GM23338 (cell line): ENCODE measurements at regions not wholly inside any gene's neighbourhood (a gene's known extent, or its start where the extent isn't known, plus 50 kb on each side); places are given as distances from the start of the nearest gene placed in this dataset. TPM values are rescaled to one million over a fixed set of nuclear protein-coding genes. Genes with fewer than 3 reads are reported as not detected.

Source experiments
- EZH2 ChIP-seq: fragments of 200-600 bp; sonication (generic); IDR thresholded peaks from one replicate; pipeline ENCODE4 v1.8.0; 2017; ENCODE audit warnings: antibody characterized with exemption, mild to moderate bottlenecking, low read depth; ENCODE audit not compliant: unreplicated experiment
- EZH2phosphoT487 ChIP-seq: fragments of 200-600 bp; sonication (generic); IDR thresholded peaks from one replicate; pipeline ENCODE4 v1.8.1; 2018; ENCODE audit warnings: antibody characterized with exemption; ENCODE audit not compliant: unreplicated experiment
- JUNB ChIP-seq: IDR thresholded peaks from one replicate; pipeline ENCODE4 v1.6.1; 2016; ENCODE audit warnings: antibody characterized with exemption; ENCODE audit not compliant: unreplicated experiment
- NANOG ChIP-seq: IDR thresholded peaks from 2 replicates; pipeline ENCODE4 v1.6.1; 2016; ENCODE audit warnings: antibody characterized with exemption, borderline replicate concordance
- ZNF114 ChIP-seq: fragments of 250-450 bp; sonication (Bioruptor Pico); IDR thresholded peaks from 2 replicates; pipeline ENCODE4 v1.5.0; 2020; ENCODE audit warnings: mild to moderate bottlenecking, moderate library complexity
- small RNA-seq: library from RNA; depleted of rRNA; stranded (forward); fragments of <200 nt; gene quantifications from one replicate; pipeline ENCODE3, GENCODE V24; 2014; ENCODE audit warnings: low replicate concordance
- TF ChIP-seq, protein P1 (sequence below): IDR thresholded peaks from one replicate; pipeline ENCODE4 v1.6.1; 2018; ENCODE audit warnings: antibody characterized with exemption; ENCODE audit not compliant: unreplicated experiment

DNA sequence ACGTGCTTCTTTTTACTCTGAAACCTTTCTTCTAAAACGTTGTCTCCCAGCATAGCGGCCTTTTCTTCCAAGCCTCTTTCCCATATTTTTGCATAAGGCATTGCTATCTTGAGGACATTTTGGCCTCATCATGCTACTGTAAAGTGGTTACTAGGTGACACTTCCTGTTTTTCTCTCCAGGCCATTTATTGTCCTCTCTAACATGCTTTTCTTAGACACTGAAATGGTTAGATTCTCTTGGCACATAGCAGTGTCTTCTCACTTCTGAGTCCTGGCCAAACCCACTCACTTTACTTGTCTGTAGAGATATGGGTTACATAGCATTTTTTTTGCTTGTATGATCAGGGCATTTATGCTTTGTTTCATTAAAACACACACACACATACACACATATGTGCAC lies 50.1 kb upstream of the KCNH7 start (continued):
- TF ChIP-seq, protein P1, sequence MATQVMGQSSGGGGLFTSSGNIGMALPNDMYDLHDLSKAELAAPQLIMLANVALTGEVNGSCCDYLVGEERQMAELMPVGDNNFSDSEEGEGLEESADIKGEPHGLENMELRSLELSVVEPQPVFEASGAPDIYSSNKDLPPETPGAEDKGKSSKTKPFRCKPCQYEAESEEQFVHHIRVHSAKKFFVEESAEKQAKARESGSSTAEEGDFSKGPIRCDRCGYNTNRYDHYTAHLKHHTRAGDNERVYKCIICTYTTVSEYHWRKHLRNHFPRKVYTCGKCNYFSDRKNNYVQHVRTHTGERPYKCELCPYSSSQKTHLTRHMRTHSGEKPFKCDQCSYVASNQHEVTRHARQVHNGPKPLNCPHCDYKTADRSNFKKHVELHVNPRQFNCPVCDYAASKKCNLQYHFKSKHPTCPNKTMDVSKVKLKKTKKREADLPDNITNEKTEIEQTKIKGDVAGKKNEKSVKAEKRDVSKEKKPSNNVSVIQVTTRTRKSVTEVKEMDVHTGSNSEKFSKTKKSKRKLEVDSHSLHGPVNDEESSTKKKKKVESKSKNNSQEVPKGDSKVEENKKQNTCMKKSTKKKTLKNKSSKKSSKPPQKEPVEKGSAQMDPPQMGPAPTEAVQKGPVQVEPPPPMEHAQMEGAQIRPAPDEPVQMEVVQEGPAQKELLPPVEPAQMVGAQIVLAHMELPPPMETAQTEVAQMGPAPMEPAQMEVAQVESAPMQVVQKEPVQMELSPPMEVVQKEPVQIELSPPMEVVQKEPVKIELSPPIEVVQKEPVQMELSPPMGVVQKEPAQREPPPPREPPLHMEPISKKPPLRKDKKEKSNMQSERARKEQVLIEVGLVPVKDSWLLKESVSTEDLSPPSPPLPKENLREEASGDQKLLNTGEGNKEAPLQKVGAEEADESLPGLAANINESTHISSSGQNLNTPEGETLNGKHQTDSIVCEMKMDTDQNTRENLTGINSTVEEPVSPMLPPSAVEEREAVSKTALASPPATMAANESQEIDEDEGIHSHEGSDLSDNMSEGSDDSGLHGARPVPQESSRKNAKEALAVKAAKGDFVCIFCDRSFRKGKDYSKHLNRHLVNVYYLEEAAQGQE = no peak
- TF ChIP-seq EZH2 = no peak
- TF ChIP-seq NANOG = no peak
- no peak for TF ChIP-seq ZNF114 (CRISPR knock-in tag)
- no peak for TF ChIP-seq JUNB
- TF ChIP-seq EZH2phosphoT487 = no peak

Small RNA genes lying in the stretch of these regions (small RNA-seq; reads per million reads assigned to genes)
- gene RNU6-627P = not detected
